ENCODE measurements at regions not wholly inside any gene's neighbourhood (a gene's known extent, or its start where the extent isn't known, plus 50 kb on each side); places are given as distances from the start of the nearest gene placed in this dataset.

DNA sequence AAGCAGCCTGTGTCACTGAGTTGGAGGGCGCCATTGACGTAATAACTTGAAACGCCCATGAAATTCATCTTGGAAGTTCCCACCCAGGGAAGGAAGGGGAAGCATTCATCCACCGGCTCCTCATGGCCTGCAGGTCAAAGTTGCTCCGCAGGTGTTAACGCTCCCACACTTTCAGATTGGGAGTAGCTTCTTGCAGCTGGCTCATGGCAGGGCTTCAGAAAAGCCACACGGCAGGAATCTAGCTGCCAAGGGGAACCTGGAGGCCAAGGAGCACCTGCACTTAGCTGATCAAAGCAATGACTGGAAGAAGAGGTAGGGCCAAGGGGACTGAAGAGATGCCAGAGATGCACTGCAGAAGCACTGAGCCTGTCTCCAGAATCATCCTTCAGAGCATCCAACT is 203.2 kb downstream of the ARHGAP12 start:
- H3K9me3 ChIP-seq = no peaks in the 10 kb centered on the region
- no peaks in the 10 kb centered on the region for H3K36me3 ChIP-seq
- H3K4me3 ChIP-seq = no peak overlapping the region
- no peak overlapping the region for H3K27ac ChIP-seq
- TF ChIP-seq, protein P1, sequence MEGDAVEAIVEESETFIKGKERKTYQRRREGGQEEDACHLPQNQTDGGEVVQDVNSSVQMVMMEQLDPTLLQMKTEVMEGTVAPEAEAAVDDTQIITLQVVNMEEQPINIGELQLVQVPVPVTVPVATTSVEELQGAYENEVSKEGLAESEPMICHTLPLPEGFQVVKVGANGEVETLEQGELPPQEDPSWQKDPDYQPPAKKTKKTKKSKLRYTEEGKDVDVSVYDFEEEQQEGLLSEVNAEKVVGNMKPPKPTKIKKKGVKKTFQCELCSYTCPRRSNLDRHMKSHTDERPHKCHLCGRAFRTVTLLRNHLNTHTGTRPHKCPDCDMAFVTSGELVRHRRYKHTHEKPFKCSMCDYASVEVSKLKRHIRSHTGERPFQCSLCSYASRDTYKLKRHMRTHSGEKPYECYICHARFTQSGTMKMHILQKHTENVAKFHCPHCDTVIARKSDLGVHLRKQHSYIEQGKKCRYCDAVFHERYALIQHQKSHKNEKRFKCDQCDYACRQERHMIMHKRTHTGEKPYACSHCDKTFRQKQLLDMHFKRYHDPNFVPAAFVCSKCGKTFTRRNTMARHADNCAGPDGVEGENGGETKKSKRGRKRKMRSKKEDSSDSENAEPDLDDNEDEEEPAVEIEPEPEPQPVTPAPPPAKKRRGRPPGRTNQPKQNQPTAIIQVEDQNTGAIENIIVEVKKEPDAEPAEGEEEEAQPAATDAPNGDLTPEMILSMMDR (IDR thresholded peaks at IDR 0.05) = no peak
- H3K9ac ChIP-seq (ENCODE audit: low read depth in 2 of 2, low read length in 2 of 2) = no peak overlapping the region
- no peaks in the 10 kb centered on the region for H3K4me1 ChIP-seq
- DNase-seq = no peak
- intact Hi-C loops (cut with DNase I) = no loop called here
- H3K27me3 ChIP-seq = no peaks in the 10 kb centered on the region

DNA sequence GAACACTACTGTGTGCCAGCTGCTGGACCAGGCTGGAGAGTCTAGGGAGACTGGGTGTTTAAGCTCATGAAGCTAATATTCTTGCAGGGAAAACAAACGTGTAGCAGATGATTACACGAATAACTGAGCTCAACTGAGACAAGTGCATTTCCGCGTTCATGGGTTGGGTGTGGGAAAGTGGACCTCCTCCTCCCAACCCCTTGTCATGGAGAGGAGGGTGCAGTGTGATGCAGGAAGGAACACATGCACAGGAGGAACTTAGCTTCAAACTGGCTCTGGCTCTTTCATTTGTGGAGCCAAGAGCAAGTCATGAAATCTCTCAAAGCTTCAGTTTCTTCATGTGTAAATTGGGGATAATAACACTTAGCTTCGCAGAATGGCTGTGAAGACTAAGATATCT is 204.3 kb downstream of the ARHGAP12 start:
- no peaks in the 10 kb centered on the region for H3K36me3 ChIP-seq
- H3K27ac ChIP-seq = no peak overlapping the region
- H3K27me3 ChIP-seq = no peaks in the 10 kb centered on the region
- TF ChIP-seq, protein P1 (IDR thresholded peaks at IDR 0.05) = no peak
- DNase-seq = no peak
- H3K9me3 ChIP-seq = no peaks in the 10 kb centered on the region
- no peaks in the 10 kb centered on the region for H3K4me1 ChIP-seq
- intact Hi-C loops (cut with DNase I) = no loop called here
- H3K9ac ChIP-seq (ENCODE audit: low read depth in 2 of 2, low read length in 2 of 2) = no peak overlapping the region
- H3K4me3 ChIP-seq = no peak overlapping the region

DNA sequence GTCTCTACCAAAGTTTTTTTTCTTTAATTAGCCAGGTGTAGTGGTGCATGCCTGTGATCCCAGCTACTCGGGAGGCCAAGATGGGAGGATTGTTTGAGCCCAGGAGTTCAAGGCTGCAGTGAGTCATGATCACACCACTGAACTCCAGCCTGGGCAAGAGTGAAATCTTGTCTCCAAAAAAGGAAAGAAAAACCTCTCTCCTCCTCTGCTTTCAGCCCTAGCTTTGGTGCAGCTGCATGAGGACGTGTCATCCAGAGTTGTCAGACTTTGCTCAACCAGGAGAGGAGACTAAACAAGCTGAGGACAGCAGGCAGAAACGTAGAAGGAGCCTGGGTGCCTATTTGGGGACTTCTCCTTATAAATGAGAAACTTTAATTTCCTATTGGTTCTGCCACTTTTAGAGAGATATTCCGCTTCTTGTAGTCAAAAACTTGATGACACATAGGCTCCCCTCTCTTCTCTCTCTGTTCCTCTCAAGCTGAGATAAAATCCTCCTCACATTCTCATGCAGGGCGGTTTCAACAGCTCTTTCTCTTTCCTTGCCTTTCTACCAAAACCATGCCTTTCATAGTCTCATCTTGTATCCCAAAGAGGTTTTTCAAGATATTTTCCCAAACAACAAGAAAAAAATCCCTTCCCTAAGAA is 205.4 kb downstream of the ARHGAP12 start:
- Histone ChIP-seq H3K4me1 (no peaks in the 10 kb centered on the region), H3K27ac (no peak overlapping the region), H3K36me3 (no peaks in the 10 kb centered on the region), H3K9ac (ENCODE audit: low read depth in 2 of 2, low read length in 2 of 2) (no peak overlapping the region), H3K9me3 (no peaks in the 10 kb centered on the region), H3K27me3 (no peaks in the 10 kb centered on the region), H3K4me3 (no peak overlapping the region)
- intact Hi-C loops (cut with DNase I) = no loop called here
- TF ChIP-seq, protein P1 (IDR thresholded peaks at IDR 0.05) = no peak
- no peak for DNase-seq

DNA sequence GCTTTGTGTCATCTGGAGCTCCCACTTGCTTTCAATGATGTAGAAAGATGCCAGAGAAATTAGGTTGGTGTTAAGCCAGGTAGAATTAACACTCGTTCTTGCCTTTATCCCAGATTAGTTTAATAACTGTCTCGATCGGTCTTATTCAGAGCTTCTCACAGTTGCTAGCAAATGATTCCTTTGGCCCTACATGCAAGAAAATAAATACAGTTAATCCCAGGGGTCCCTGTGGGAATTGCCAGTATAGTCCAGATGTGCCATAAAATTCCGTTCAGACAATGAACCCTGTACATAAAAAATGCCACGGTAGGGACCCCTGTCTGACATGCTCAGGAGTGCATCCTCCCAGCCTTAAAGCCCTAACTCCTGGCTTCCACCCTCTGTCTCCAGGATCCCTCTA is 207.5 kb downstream of the ARHGAP12 start:
- Histone ChIP-seq H3K27ac (no peak overlapping the region), H3K4me1 (no peaks in the 10 kb centered on the region), H3K9me3 (no peaks in the 10 kb centered on the region), H3K27me3 (no peaks in the 10 kb centered on the region), H3K9ac (ENCODE audit: low read depth in 2 of 2, low read length in 2 of 2) (no peak overlapping the region), H3K4me3 (no peak overlapping the region), H3K36me3 (no peaks in the 10 kb centered on the region)
- TF ChIP-seq, protein P1 (IDR thresholded peaks at IDR 0.05) = no peak
- no peak for DNase-seq
- intact Hi-C loops (cut with DNase I) = no loop called here

DNA sequence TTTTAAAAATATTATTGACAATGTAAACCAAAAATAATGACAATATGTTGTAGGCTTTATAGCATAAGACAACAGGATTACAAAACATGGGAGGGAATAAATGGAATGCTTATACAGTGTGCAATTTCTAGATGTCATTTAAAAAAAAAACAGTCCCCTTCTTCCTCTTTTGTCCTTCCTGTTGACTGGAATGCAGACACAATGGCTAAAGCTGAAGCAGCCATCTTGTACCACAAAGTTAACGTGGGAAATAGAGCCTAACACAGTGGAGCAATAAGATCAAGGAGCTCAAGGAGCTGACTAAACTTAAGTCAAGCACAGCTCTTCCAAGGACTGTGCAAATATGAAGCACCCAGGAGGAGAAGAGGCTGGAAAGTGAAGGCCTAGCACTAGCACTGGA is 208.1 kb downstream of the ARHGAP12 start:
- no peaks in the 10 kb centered on the region for H3K36me3 ChIP-seq
- H3K4me3 ChIP-seq = no peak overlapping the region
- intact Hi-C loops (cut with DNase I) = no loop called here
- TF ChIP-seq, protein P1 (IDR thresholded peaks at IDR 0.05) = no peak
- no peaks in the 10 kb centered on the region for H3K4me1 ChIP-seq
- H3K9ac ChIP-seq (ENCODE audit: low read depth in 2 of 2, low read length in 2 of 2) = no peak overlapping the region
- H3K9me3 ChIP-seq = no peaks in the 10 kb centered on the region
- no peak overlapping the region for H3K27ac ChIP-seq
- no peak for DNase-seq
- H3K27me3 ChIP-seq = no peaks in the 10 kb centered on the region

All from colonic mucosa (tissue), 4 donors.